Gastroesophageal sphincter (tissue), 3 donors: ENCODE measurements at regions not wholly inside any gene's neighbourhood (a gene's known extent, or its start where the extent isn't known, plus 50 kb on each side); places are given as distances from the start of the nearest gene placed in this dataset.

Experiments used
- CTCF ChIP-seq, 4 experiments: fragments of 200-600 bp in 2 of 4; fragments of 450-650 bp in 2 of 4; sonication (generic) in 1 of 4; IDR thresholded peaks; one replicate each; pipeline ENCODE4 v1.5.1; 2017 to 2019; ENCODE audit warnings: antibody characterized with exemption in 4 of 4, mild to moderate bottlenecking in 2 of 4, moderate library complexity in 2 of 4
- EP300 ChIP-seq: sonication (generic); formaldehyde crosslinking; IDR thresholded peaks from one replicate; pipeline ENCODE4 v1.6.1; 2017; ENCODE audit warnings: antibody characterized with exemption, mild to moderate bottlenecking
- POLR2AphosphoS5 ChIP-seq: sonication (generic); formaldehyde crosslinking; IDR thresholded peaks from one replicate; pipeline ENCODE4 v1.6.1; 2017; ENCODE audit warnings: antibody characterized with exemption

- TF ChIP-seq EP300, result no peak
- TF ChIP-seq CTCF (IDR thresholded peaks at IDR 0.05), result no peak
- TF ChIP-seq POLR2AphosphoS5, result no peak
Measured at GRCh38 chr10:47146572-47146971, 153.4 kb upstream of the GDF10 start.
